Anterior cingulate cortex (tissue), 58 donors: ENCODE measurements at regions not wholly inside any gene's neighbourhood (a gene's known extent, or its start where the extent isn't known, plus 50 kb on each side); places are given as distances from the start of the nearest gene placed in this dataset.

Source experiments
- DNase-seq, 58 donors: peaks; one replicate each; lab custom pipeline; 2025; lab: John Stamatoyannopoulos, UW

GRCh38 chr11:27216270-27217149 is 146.5 kb downstream of the CCDC34 start:
- peak in 17 of 58 donors; percentile 2 to 52 (median 9) for DNase-seq

- DNase-seq = no peak
Observed at GRCh38 chr11:27215471-27216269, 147.3 kb downstream of the CCDC34 start.

GRCh38 chr11:27214713-27215112 is 148.3 kb downstream of the CCDC34 start:
- no peak for DNase-seq

- peak in 3 of 58 donors; percentile 7 to 18 (median 7) for DNase-seq
Observed at GRCh38 chr11:27213232-27213660, 149.8 kb downstream of the CCDC34 start.

- DNase-seq = no peak
Observed at GRCh38 chr11:27212248-27212780, 150.7 kb downstream of the CCDC34 start.

GRCh38 chr11:27211370-27212127 is 151.5 kb downstream of the CCDC34 start:
- no peak for DNase-seq

- no peak for DNase-seq
Observed at GRCh38 chr11:27210531-27210930, 152.5 kb downstream of the CCDC34 start.

- no peak for DNase-seq
Observed at GRCh38 chr11:27209562-27210005, 153.4 kb downstream of the CCDC34 start.

GRCh38 chr11:27208846-27209245 is 154.2 kb downstream of the CCDC34 start:
- DNase-seq = no peak

- DNase-seq = no peak
Observed at GRCh38 chr11:27207025-27207650, 155.9 kb downstream of the CCDC34 start.

- no peak for DNase-seq
Observed at GRCh38 chr11:27205779-27206570, 157.0 kb downstream of the CCDC34 start.

GRCh38 chr11:27205250-27205649 is 157.8 kb downstream of the CCDC34 start:
- no peak for DNase-seq

- no peak for DNase-seq
Observed at GRCh38 chr11:27204529-27204928, 158.5 kb downstream of the CCDC34 start.

GRCh38 chr11:27203077-27203647 is 159.9 kb downstream of the CCDC34 start:
- no peak for DNase-seq

- peak in 2 of 58 donors; percentile 15 to 50 for DNase-seq
Observed at GRCh38 chr11:27201454-27202302, 161.1 kb downstream of the BBOX1 start.

GRCh38 chr11:27200779-27201453 is 160.3 kb downstream of the BBOX1 start:
- DNase-seq = no peak
